ACHN (cell line): ENCODE measurements at regions not wholly inside any gene's neighbourhood (a gene's known extent, or its start where the extent isn't known, plus 50 kb on each side); places are given as distances from the start of the nearest gene placed in this dataset.

ENCODE experiments used
- DNase-seq: peaks from one replicate; pipeline ENCODE4 v3.0.0-alpha.2; 2015
- in situ Hi-C: cut with HindIII; loops from 2 replicates; pipeline ENCODE4 v1.10.0; 2017; ENCODE audit warnings: low sequenced_read_pairs, low pct_ligation_motif_present, low pct_unique_long_range_greater_than_20kb

DNA sequence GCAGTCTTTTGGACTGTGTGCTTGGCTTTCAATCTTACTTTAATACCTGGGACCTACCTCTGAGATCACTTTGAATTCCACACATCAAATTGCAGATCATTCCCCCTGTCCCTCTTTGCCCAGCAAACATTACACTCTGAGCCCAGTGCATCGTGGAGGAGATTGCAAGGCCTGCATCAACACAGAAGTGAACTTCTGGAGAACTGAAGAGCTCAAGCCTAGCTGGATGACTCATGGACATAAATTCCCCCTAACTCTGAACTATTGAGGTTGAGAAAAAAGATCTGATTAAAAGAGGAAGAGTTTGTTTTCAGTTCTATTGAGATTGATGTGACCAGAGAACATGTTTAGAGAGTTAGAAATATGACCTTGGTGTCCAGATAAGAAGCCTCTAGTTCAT lies 316.0 kb upstream of the DMAC1 start:
- DNase-seq, result no peak
- in situ Hi-C loops, result no loop called here

DNA sequence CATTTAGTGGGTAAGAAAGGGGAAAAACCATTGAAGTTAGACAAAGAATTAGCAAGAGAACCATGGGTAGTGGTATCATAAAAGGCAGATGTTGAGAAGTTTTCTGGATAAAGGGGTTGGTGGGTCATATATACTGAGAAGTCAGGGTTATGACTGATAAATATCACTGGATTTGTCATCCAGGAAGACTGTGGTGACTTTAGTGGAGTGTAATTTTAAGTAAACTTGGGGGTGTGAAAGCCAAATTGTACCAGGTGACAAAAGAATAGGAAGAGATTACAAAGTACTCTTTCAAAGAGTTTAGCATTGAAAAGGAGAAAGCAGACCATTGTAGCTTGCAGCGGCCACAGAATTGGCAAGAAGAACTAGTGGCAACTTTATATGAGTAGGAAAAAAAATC lies 315.2 kb upstream of the DMAC1 start:
- in situ Hi-C loops, result no loop called here
- DNase-seq, result no peak

DNA sequence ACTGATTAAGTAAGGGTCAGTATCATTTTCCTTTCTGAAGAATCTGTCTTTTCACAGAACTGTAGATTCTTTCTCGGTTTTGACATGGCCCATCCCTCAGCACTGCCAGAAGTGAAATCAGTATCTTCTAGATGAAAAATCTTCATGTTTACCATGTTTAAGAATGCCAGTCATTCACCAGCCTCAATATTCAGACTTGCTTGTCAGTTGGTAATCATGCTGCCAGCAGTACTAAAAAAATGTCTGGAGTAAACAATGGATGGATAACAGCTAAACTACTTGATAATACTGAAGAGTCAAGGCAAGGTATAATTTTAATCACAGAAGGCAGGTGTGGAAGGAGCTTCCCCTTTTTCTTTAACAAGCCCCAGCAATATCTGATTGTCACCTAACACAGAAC lies 306.8 kb upstream of the DMAC1 start:
- DNase-seq, result no peak
- in situ Hi-C loops, result no loop called here

DNA sequence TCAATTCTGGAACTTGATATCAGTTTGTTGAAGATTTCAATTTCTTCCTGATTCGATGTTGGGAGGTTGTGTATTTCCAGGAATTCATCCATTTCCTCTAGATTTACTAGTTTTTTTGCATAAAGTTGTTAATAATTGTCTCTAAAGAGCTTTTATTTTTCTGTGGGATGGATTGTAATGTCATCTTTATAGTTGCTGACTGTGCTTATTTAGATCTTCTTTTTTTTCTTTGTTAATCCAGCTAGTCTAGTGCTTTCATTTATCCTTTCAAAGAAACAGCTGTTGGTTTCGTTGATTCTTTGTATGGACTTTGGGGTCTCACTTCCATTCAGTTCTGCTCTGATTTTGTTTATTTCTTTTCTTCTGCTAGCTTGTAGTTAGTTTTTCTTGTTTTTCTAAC lies 302.0 kb upstream of the DMAC1 start:
- no peak for DNase-seq
- in situ Hi-C loops, result no loop called here

DNA sequence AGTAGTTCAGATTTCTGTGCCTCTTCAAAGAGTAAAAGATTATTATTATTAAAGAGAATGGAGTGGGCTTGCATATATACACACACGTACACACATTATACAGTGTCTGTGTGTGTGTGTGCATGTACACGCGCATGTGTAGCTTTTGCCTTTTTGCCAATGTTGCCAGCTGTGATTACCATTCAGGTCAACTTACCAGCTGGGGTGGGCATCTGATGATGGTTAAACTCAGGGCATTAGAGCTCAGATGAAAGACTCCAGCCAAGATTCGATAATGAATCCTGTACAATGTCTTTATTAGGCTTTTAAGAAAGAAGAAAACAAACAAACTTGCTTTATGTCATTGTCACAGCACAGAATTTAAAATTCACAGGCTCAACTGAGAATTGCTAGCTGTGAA lies 296.5 kb upstream of the DMAC1 start:
- in situ Hi-C loops, result no loop called here
- no peak for DNase-seq

DNA sequence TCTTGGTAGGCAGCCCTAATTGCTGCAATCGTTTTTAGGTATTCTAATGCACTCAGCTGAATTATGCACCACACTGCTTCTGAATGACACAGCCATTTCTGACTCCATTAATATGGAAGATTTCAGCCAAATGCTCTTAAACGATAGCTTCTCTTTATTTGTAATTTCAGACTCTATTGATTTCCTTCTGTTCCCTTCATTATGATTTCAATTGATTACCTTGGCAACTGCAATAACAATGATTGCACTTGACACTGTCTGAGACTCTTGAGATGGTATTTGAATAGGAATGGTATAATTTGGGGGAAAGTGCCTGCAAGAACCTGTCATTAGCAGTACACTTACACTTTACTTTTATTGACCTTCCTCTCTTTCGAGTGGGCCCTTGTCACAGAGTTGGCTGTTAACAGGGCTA lies 296.1 kb upstream of the DMAC1 start:
- in situ Hi-C loops, result no loop called here
- no peak for DNase-seq

DNA sequence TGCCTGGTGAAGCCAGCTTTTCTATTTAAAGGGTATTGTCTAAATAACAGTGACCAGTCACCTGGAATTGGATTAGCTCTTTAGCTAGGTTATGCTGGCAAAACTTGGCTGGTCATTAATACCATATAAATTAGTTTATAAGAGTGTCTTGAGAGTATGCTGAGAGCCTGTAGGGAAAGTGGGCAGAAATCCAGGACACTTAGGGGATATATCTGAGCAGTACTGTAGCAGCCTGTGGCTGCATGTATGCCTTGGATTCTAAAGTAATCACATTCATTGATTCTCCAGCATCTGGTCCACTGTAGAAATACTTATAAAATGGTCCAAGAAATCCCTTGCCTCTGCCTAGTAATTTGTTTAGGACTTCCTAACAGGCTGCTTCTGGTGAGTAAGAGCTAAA lies 288.9 kb upstream of the DMAC1 start:
- no peak for DNase-seq
- in situ Hi-C loops, result no loop called here

DNA sequence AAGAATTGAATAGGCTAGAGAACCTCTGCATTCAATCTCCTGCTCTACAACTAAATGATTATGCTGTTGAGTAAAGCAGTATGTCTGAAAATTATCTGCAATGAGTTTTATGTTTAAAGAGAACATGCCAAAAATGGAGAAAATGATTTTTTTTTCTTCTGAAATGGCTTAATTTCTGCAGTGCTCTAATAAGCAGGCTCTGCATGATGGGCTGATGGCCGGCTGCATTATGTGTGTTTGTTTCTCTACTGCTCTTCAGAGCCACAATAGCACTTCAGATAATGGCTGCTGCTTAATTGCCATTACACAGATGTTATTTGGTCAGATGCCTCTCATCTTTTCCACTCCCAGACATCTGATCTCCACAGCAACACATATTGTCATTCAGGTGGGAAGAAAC lies 286.4 kb upstream of the DMAC1 start:
- DNase-seq, result no peak
- in situ Hi-C loops, result no loop called here

DNA sequence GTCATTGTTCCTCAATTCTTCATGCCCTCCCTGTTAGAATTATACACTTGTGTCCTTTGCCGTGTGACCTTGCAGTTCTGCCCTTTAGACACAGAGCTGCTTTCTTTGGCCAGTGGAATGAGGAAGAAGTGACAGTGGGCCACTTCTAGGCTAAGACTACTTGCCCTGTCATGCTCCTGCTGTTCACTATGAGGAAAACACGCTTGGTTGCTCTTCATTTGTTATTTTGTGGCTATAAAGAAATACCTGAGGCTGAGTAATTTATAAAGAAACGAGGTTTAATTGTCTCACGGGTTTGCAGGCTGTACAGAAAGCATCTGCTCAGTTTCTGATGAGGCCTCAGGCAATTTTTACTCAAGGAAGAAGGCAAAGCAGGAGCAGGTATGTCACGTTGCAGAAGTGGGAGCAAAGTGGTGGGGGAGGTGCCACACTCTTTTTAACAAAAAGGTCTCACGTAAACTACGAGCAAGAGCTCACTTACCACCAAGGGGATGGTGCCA lies 279.1 kb upstream of the DMAC1 start:
- DNase-seq, result no peak
- in situ Hi-C loops, result no loop called here

DNA sequence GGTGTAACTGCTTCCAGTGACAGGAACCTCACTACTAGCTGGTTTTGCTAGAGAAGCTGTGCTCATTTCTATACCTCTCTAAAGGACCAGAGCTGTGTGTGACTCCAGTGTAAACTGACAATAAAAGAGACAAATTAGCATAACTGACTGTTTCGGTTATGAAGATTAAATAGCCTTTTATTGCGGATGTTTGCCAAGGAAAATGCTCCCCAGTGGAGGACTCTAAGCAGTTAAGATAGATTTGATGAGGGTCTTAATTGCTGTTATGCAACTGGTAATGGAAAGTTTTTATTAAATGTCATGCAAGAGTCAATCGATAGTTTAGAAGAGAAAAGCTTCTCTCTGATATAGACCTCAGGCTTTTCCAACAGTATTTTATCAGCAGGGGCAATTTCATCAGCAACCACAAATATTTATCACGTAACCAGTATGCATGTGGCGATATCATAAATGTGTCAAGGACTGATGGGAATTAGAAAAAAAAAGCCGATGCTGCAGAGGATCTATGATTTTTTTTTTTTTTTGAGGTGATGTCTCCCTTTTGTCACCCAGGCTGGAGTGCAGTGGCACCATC lies 275.2 kb upstream of the DMAC1 start:
- DNase-seq, result no peak
- in situ Hi-C loops, result no loop called here

DNA sequence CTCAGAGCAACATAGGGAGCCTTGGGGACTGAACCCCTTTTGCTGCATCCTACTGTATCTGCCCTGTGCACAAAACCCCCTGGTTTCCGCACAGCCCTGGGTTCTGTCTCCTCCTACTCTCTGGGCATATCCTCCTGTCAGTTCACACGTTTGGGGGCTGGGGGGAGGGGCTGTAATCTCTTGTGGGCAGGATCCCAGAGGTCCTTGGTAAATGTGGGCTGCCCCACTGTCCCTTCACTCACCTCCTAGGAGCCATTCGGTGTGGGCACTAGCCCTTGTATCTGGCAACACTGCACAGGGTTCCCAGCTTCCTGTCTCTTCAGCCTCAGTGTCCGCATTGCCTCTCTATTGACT lies 271.8 kb upstream of the DMAC1 start:
- in situ Hi-C loops, result no loop called here
- no peak for DNase-seq

DNA sequence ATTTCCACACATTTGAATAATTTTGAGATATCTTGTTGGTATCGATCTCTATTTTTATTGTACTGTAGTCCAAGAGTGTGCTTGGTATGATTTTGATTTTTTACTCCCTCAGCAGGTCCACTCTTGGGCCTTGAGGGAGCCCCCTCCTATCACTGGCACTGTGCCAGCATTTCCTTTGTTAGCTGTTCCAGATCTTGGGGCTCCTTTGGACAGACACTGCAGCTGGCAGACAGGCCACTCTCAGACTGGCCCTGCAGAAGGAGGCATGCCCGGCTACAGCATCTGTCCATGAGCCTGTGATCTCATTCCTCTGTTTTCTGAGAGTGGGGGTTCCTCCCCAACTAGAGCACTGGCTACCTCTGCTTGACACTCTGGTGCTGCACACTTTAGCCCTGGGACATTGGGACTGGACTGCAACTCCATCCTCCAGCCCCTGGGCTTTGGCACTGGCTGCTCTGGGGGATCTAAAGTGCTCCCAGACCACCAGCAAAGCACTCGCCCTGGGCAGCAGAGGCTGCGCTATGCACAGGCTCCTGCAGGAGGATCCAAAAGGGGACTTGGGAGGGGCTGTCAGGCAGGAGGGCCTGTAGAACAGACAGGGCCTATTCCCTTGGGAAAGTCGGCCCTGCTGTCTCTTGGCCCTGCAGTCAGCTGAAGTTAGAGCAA lies 271.3 kb upstream of the DMAC1 start:
- DNase-seq, result no peak

DNA sequence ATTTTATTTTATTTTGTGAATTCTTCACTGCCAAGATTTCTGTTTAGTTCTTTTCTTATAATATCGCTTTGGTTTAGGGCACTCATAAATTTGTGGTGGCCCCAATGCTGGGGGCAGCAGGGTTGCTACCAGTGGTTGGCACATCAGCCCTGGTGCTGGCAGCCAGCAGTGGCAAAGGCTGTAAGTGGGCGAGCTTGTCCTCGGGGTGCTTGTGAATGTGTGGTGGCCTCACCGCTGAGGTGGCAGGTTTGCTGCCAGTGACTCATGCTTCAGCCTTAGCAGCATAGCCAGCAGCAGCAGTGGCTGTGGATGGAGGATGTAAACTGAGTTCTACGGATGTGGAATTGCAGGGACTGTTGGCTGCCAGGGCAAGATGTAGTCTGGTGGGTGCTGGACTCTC lies 262.9 kb upstream of the DMAC1 start:
- DNase-seq, result no peak
- in situ Hi-C loops, result no loop called here

More for the DNA sequence above, 271.3 kb upstream of the DMAC1 start:
- in situ Hi-C loops, result no loop called here

DNA sequence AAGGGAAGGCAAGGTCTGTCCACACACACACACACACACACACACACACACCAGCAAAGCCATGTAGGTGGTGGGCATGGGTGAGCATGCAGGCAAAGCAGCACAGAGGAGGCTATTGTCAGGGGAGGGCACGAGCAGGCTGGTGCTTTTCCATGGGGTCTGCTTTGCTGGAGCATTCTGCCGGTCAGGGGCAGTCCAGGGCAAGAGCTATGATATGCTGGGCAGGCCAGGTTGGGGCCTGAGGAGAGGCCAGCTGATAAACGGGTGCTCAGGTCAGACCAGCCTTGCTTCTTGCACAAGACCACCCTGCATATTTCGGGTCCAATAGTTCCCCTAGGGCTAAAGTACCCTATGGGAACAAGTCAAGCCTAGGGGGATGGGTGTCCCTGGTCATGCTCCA lies 253.9 kb upstream of the DMAC1 start:
- no peak for DNase-seq
- in situ Hi-C loops, result no loop called here

DNA sequence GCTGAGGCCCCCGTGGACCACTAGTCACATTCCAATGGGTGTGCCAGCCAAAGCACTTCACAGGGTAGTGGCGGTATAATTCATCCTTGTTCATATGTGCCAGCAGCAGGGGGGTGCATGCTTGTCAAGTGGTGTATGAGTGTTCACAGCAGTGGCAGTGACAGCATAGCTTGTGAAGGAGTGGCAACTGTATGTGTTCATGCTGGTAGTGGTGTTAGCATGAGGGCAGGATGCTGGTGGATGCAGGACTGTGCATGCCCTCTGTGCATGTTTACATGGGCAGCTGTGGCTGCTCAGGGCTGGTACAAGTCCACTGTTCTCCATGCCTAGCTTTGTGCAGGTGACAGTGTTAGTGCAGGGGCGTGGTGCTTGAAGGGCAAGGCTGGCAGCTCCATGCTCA lies 253.4 kb upstream of the DMAC1 start:
- in situ Hi-C loops, result no loop called here
- DNase-seq, result no peak

DNA sequence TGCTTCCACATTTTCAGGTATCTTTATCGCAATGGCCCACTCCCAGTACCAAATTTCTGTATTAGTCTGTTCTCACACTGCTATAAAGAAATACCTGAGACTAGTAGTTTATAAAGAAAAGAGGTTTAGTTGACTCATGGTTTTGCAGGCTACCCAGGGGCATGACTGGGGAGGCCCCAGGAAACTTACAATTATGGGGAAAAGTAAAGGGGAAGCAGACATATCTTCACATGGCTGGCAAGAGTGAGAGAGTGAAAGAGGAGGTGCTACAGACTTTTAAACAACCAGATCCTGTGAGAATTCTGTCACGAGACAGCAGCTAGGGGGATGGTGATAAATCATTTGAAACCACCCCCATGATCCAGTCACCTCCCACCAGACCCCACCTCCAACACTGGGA lies 238.2 kb upstream of the DMAC1 start:
- in situ Hi-C loops, result no loop called here
- no peak for DNase-seq

DNA sequence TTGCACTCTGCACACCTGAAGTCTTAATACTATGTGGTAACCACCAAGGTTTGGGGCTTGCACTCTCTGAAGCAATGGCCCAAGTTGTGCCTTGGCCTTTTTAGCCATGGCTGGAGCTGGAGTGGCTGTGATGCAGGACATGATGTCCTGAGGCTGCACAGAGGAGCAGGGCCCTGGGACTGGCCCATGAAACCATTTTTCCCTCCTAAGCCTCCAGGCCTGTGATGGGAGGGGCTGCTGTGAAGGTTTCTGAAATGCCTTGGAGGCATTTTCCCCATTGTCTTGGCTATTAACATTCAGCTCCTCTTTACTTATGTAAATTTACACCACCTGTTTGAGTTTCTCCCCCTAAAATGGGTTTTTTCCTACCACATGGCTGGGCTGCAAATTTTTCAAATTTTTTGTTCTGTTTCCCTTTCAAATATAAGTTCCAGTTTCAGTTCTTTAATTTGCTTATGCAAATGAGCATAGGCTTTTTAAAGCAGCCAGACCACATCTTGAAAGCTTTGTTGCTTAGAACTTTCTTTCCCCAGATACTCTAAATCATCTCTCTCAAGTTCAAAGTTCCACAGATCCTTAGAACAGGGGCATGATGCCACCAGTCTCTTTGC lies 237.4 kb upstream of the DMAC1 start:
- no peak for DNase-seq
- in situ Hi-C loops, result no loop called here

DNA sequence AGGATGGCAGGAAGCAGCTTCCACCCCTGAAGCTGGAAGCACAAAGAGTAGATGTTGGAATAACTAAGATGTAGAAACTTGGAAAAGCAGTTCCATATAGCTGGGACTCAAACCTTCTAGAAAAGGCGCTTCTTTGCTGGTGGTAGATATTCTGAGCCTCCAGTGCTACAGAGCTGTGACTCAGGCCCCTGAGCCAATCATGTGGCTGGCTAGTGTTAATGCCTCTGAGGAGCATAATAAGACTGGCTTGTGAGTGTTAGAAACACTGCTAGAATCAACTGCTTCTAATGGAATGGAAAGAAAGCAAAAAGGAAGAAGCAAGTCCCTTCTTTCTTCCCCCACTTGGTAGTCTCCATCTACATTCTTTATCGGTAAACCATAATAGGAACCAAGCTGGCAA lies 234.2 kb upstream of the DMAC1 start:
- in situ Hi-C loops, result no loop called here
- no peak for DNase-seq

DNA sequence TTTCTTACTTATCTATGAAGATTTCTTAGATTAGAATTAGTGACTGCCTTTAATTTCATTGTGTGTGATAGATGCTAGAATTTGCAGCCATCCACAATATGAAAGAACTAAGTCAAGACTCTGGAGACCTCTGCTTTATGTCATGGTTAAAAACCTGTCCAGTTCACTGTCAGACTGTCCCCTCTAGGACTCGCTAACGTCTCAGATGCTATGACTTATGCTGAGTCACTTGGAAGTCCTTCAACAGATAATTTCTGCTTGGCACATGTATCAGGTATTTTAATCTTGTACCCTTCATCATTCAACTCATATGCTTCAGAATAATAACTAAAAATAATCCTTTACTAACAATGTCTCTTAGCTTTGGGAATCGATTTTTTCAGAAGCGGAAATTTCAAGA lies 230.5 kb upstream of the DMAC1 start:
- in situ Hi-C loops, result no loop called here

DNA sequence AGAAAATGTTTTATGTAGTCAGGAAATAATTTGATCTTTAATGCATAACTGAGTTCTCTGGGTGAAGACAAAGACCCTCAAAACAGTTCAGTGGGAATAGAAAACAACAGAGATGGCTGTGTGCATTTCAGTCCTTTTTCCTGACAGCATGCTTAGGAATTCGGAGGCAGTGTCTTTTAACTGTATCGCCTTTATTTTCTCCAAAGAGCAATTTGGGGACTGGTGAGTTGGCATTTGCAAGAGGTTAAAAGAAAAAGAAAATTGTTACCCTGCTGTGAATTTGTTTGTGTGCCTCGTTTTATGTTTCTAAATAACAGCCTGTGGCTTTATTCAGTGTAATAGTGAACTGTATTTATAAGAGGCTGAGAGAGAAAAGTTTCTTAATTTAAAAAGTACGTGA lies 227.8 kb upstream of the DMAC1 start:
- in situ Hi-C loops, result no loop called here
- DNase-seq, result no peak

More for the DNA sequence above, 230.5 kb upstream of the DMAC1 start:
- no peak for DNase-seq
